ENCODE measurements at regions not wholly inside any gene's neighbourhood (a gene's known extent, or its start where the extent isn't known, plus 50 kb on each side); places are given as distances from the start of the nearest gene placed in this dataset.

DNA sequence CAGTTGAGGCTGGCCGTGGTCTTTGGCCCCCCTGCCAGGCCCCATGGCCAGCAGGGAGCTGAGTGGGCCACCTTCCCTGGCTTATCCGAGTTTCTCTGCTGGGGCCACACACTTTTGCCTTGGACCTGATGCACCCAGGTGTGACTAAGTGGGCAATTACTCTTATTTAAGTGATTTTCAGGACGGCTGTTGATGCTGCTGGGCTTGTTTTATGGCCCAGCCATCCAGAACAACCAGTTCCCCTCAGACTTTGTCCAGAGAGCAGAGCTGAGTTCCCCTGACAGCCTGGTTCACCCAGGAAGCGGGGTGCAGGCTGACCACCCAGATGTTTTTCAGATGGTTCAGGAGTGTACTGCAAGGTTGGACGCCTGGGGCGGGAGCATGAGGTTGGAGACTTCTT is 68.8 kb downstream of the GLI2 start:
- Histone ChIP-seq H3K9me3 (ENCODE audit: severe bottlenecking) (no peaks in the 10 kb centered on the region), H3K4me3 (ENCODE audit: low read depth, low read length) (no peak overlapping the region), H3K36me3 (no peaks in the 10 kb centered on the region), H3K27me3 (ENCODE audit: insufficient read depth, low read depth, severe bottlenecking) (no peaks in the 10 kb centered on the region), H3K27ac (no peak overlapping the region)
- no peak for TF ChIP-seq CTCF (IDR thresholded peaks at IDR 0.05; ENCODE audit: low read depth, low read length)
- no peak for DNase-seq

GRCh38 chr2:120805011-120805410 is 69.3 kb downstream of the GLI2 start:
- Histone ChIP-seq H3K4me3 (ENCODE audit: low read depth, low read length) (no peak overlapping the region), H3K27me3 (ENCODE audit: insufficient read depth, low read depth, severe bottlenecking) (no peaks in the 10 kb centered on the region), H3K9me3 (ENCODE audit: severe bottlenecking) (no peaks in the 10 kb centered on the region), H3K36me3 (no peaks in the 10 kb centered on the region), H3K27ac (no peak overlapping the region)
- no peak for DNase-seq
- TF ChIP-seq CTCF (IDR thresholded peaks at IDR 0.05; ENCODE audit: low read depth, low read length) = no peak

DNA sequence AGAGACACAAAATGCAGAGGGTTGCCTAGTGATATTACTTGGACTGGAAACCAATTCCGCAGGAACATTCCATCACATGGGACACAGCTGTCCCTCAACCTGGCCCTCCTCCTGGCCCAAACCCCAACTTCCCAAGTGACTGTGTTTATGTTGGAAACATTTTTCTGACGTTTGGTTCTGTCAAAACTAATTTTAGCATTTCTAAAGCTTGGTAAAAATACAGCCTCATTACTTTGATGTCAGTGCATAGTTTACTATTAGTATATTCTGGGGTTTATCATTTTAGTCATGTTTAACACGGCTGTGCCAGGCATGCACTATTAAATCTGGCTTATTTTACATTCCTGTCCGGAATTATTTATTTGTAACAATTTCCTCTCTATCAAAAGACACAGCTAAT is 69.9 kb downstream of the GLI2 start:
- H3K27me3 ChIP-seq (ENCODE audit: insufficient read depth, low read depth, severe bottlenecking) = no peaks in the 10 kb centered on the region
- H3K36me3 ChIP-seq = no peaks in the 10 kb centered on the region
- no peak for TF ChIP-seq CTCF (IDR thresholded peaks at IDR 0.05; ENCODE audit: low read depth, low read length)
- no peak overlapping the region for H3K27ac ChIP-seq
- no peak for DNase-seq
- H3K9me3 ChIP-seq (ENCODE audit: severe bottlenecking) = no peaks in the 10 kb centered on the region
- no peak overlapping the region for H3K4me3 ChIP-seq (ENCODE audit: low read depth, low read length)

DNA sequence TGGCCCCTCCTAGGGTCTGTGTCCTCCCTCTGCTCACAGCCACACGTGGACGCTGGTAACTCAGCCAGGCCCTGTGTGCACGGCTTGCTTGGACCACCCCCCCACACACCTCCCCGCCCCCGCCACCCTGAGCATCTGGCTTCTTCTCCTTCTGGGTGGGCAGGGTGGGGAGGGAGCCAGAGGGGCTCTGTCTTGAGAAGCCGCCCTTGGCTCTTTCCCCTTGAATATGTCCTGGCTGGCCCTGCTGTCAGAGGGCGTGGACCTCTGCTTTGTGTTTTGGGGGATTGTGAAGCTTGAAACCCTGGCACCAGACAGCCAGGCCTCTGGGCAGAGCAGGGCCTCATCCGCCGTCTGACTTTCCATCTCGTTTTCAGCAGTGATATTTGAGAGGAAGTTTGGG is 72.1 kb downstream of the GLI2 start:
- no peaks in the 10 kb centered on the region for H3K9me3 ChIP-seq (ENCODE audit: severe bottlenecking)
- DNase-seq = no peak
- no peak for TF ChIP-seq CTCF (IDR thresholded peaks at IDR 0.05; ENCODE audit: low read depth, low read length)
- H3K27me3 ChIP-seq (ENCODE audit: insufficient read depth, low read depth, severe bottlenecking) = no peaks in the 10 kb centered on the region
- H3K27ac ChIP-seq = no peak overlapping the region
- H3K4me3 ChIP-seq (ENCODE audit: low read depth, low read length) = no peak overlapping the region
- no peaks in the 10 kb centered on the region for H3K36me3 ChIP-seq

DNA sequence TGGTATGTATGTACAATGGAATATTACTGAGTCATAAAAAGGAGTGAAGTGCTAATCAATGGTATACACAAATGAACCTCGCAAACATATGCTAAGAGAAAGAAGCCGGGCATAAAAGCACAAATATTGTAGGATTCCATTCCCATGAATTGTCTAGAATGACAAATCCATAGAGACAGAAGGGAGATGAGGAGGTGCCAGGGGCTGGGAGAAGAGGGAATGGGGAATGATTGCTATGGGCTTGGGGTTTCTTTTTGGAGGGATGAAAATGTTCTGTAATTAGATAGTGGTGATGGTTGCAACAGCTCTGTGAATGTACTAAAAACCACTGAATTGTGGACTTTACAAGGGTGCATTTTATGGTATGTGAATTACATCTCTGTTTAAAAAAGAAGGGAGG is 73.5 kb downstream of the GLI2 start:
- H3K27me3 ChIP-seq (ENCODE audit: insufficient read depth, low read depth, severe bottlenecking) = no peaks in the 10 kb centered on the region
- TF ChIP-seq CTCF (IDR thresholded peaks at IDR 0.05; ENCODE audit: low read depth, low read length) = no peak
- H3K27ac ChIP-seq = no peak overlapping the region
- no peak for DNase-seq
- no peaks in the 10 kb centered on the region for H3K9me3 ChIP-seq (ENCODE audit: severe bottlenecking)
- no peaks in the 10 kb centered on the region for H3K36me3 ChIP-seq
- H3K4me3 ChIP-seq (ENCODE audit: low read depth, low read length) = no peak overlapping the region

DNA sequence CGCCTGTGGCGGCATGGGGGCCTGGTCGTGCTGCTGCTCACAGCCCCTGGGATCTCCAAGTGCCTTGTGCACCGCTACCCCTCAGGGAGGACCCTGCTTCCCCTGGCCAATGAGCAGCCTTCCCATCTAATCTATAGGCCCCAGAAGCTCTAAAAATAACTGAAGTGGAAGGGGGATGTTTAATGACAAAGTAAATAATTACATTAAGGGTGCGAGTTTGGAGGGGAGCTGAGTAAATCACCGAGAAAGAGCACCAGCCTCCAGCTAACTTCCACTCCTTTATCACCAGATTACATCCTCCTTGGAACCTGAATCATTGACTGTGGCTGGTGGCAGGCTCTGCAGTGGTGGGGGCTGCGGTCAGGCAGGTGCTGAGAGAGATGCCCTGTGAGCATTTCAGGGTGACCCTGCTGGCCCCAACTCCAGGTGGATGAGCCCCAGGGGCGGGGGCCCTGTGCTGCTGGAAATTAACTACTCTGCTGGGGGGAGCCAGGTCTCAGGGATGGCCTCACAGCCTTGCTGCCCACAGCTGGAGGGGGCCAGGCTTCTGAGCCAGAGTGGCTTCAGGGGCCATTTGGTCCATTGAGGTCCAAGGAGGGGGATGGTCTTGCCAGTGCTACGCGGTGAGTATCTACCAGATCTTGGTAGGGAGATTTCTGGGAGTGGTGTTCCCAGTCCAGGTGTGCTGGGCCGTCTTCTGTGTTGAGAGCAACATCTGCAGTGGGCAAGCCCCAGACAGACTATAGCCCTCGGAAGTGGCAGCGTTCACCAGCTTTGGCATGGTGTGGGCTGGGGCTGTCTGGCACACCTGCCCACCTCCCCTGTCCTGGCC is 74.2 kb downstream of the GLI2 start:
- no peak for DNase-seq
- Histone ChIP-seq H3K27me3 (ENCODE audit: insufficient read depth, low read depth, severe bottlenecking) (no peaks in the 10 kb centered on the region), H3K27ac (no peak overlapping the region), H3K36me3 (no peaks in the 10 kb centered on the region), H3K4me3 (ENCODE audit: low read depth, low read length) (no peak overlapping the region), H3K9me3 (ENCODE audit: severe bottlenecking) (no peaks in the 10 kb centered on the region)
- no peak for TF ChIP-seq CTCF (IDR thresholded peaks at IDR 0.05; ENCODE audit: low read depth, low read length)
